GM19328 (cell line): ENCODE measurements at regions not wholly inside any gene's neighbourhood (a gene's known extent, or its start where the extent isn't known, plus 50 kb on each side); places are given as distances from the start of the nearest gene placed in this dataset.
A peak's percentile ranks its signal among the peaks of the same experiment; 100 is the strongest.

Experiments used
- ATAC-seq: cut with Tn5 transposase; IDR thresholded peaks from one replicate; pipeline ENCODE4 v1.9.1; 2021; ENCODE audit warnings: mild to moderate bottlenecking, moderate library complexity; ENCODE audit not compliant: unreplicated experiment

DNA sequence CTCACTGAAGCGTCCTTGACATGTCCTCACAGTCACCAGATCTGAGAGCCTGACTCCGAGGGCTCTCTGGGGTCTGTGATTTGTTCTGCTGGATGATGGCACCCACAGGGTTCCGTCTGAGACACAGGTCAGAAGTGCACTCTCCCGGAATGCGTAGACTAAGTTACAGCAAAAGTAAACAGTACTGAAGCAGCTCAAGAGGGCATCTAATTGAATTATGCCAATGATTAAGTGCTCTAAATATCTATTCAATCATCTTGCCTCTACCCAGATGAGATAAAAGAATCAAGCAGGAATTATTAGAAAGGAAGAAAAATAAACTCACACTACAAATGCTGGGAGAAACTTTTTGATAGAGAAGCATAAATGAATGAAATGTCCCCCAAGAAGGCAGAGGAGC is 544.1 kb downstream of the SOX11 start:
- ATAC-seq, result no peak

DNA sequence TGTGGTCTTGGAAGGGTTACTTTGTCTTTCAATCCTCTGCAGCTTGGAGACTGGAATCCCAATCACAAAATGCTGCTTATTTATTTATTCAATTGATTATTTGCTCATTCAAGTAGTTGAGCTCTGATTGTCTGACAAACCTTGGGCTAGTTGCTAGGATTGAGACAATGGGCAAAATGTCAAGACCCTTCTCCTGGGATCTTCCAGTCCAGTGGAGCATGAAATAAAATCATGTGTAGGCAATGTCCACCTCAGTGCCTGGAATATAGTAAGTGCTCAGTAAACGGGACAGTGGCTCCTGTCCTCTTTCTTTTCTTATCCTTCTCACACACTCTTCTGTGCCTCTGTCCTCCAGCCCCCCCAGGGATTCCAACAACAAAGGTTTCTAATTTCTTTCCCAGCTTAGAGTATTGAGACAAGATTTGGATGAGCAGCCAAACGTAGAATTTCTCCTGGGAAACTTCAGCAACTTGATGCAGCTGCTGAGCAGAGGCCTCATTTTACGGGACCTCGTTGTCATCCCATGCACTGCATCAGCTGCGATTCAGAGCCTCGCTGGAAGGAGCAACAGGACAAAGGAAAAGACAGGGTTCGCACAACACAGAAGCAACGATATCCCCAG is 545.0 kb downstream of the SOX11 start:
- ATAC-seq, result no peak

GRCh38 chr2:6249557-6249956 is 557.4 kb downstream of the SOX11 start:
- no peak for ATAC-seq

DNA sequence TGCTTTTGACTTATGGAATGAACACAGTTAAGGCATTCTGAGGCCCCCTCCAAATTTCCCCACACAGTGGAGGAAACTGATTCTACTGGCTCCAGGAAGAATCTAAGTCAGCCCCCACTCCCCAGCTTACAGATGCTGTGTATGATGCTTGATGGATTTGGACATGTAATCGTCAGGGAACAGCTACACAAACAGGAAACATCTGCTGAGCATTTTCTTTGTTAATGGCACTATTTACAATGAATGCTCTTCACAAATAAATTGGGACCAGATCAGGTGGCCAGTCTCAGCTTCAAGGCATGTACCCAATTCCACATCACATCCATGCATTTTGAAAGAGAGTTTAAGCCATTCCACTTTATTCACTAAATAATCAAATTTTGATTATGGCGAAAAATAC is 562.3 kb downstream of the SOX11 start:
- ATAC-seq, result no peak

- ATAC-seq, result no peak
These were observed 572.0 kb downstream of the SOX11 start for GRCh38 chr2:6264198-6264597.

- no peak for ATAC-seq
These were observed 584.2 kb downstream of the CMPK2 start for GRCh38 chr2:6281524-6281923.

DNA sequence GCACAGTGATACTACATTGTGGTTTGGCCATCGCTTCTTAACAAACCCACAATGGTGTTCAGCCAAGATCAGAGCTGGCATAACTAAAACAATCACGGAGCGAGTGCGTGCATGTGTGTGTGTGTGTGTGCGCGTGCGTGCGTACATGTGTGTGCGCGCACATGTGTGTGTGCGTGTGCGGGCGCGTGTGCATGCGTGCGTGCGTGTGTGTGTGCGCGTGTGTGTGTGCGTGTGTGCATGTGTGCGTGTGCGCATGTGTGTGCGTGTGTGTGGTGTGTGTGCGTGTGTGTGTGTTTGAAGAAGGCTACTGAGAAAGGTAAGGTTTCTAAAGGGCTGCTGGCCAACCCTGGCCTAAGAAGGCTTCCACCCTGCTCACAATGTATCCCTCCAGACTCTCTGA is 582.4 kb downstream of the CMPK2 start:
- ATAC-seq, result no peak

GRCh38 chr2:6287406-6287805 is 578.3 kb downstream of the CMPK2 start:
- ATAC-seq, result no peak

DNA sequence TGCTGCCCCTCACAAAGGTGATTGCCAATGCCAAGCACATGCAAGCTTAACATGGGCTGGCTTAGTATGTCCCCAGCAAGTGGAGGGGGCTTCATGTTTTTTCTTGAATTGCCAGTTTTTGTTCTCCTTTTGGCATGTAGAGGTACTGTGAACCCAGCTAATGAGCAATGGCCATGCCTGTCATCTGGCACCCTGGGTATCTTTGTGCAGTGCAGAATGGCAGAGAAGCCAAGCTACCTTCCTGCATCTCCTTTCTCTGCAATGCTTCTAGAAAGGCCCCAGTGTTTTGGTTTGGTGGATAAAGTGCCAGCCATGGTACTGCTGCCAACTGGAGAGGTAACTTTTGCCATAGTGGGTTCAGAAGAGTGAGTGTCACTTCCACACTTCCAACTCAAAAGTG is 576.9 kb downstream of the CMPK2 start:
- ATAC-seq, result no peak

- no peak for ATAC-seq
These were observed 575.3 kb downstream of the CMPK2 start for GRCh38 chr2:6290217-6291015.

DNA sequence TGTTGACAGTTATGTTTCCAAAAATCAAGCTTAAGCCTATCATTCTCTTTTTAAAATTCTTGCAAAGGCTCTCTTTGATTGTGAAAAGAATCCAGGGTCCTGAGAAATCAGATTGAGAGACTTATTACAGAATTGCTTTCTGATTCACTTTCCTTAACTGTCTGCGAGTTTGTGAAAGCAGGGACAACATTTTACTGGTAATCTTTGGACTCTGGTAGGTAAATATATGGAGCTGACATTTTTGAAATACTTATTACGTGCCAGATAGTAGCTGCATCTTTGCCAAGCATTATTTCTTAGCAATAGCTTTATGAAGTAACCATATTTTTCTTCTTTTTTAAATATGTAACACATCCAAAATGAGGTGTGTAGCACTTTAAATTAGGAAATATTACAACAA is 570.9 kb downstream of the CMPK2 start:
- no peak for ATAC-seq

GRCh38 chr2:6297238-6297637 is 568.5 kb downstream of the CMPK2 start:
- no peak for ATAC-seq

DNA sequence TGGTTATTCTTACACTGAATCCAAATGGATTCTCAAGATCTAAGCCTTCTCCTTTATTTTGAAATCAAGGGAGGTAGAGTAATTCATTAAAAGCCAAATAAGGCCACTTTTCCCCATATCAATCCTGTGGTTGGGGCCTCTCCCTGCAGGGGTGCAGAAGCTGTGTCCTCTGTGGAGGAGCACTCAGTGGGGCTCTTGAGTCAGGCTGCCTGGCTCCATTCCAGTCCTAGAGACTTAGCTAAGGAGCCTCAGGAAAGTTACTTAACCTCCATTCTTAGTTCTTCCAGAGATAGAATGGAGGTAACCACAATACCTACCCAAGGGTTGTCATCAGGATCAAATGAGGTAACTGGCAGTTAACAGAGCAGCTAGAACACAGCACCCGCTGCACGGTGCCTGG is 564.3 kb downstream of the CMPK2 start:
- ATAC-seq, result no peak

GRCh38 chr2:6308986-6309385 is 556.7 kb downstream of the CMPK2 start:
- ATAC-seq, result no peak

- peak; percentile 92 for ATAC-seq
These were observed 556.1 kb downstream of the CMPK2 start for GRCh38 chr2:6309415-6310255.

DNA sequence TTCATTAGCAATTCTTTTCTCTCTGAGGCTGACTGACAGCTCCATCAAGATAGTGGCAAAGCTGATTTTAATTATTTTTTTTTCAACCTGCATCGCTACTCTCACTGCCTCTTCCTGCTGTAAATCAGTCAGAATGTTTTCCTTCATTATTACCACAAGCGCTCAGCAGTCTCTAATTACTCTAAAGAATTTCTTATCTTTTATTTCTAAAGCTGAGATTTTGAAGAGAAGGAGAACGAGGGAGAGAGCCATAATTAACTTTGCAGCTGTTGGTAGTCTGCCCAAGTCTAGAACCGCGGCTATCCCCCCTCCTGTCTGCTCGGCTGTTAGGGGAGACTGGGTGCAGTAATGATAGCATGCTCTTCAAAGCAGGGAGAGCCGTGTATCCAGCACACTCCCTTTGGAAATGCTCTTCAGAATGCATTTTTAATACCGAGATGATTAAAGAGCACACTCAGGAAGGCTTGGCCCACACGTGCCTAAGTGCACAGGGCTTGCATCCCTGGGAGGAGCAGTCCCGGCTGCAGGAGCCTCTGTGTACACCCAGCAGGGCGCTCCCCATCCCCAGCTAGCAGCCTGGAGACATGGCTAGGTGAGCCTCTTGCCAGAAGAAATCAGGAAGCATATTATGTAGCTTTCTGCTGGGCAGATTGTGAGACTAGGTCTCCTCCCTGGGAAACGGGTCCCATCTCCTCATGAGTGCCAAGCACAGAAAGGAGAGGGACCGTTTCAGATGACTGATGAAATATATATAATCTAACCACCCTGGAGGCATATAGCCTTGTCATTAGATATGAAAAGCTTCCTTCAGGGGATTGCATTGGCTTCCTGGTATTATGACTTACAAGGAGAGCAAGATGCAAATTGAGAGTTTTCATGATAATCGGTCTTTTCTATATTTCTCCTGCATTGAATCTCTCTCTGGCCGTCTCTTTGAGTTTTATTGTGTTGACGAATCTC is 555.2 kb downstream of the CMPK2 start:
- no peak for ATAC-seq

DNA sequence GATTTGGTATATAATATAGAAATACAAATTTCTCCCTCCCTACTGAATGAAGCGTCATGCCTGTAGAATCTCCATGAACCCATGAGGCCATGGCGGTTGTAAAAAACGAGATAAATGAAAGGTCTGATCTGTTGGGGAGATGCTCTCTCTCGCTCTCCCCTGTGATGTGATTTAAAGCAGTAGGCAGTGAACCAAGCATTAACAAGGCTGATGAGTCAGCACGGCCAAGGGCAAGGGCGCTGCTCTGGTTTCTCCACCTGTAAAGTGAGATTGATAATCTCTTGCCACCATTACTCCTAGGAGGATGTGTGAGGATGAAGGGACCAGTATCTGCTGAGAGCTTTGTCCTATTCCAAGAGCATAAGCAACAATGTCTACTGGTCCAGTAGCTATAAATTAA is 553.3 kb downstream of the CMPK2 start:
- ATAC-seq, result no peak

- ATAC-seq, result no peak
These were observed 551.3 kb downstream of the CMPK2 start for GRCh38 chr2:6314218-6314960.

DNA sequence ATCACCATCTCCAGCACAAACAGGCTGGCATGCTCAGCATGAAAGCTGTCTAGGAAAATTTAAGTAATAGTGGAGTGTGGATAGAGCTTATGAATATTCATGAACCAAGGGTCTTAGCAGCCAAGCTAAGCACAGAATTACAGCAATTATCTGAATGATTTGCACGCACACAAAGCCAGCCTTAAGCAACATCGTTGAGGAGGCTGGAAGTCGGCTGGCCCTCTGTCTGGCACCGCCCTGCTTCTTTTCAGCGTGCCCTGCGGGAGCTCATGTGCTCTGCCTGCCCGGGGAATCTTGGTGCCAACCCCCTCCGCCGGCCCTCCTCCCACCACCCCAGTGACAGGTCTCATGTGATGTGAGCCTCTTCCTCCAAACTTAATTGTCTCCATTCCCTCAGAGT is 540.1 kb downstream of the CMPK2 start:
- no peak for ATAC-seq

GRCh38 chr2:6326958-6327357 is 538.7 kb downstream of the CMPK2 start:
- ATAC-seq, result no peak
